ENCODE measurements at regions not wholly inside any gene's neighbourhood (a gene's known extent, or its start where the extent isn't known, plus 50 kb on each side); places are given as distances from the start of the nearest gene placed in this dataset.

DNA sequence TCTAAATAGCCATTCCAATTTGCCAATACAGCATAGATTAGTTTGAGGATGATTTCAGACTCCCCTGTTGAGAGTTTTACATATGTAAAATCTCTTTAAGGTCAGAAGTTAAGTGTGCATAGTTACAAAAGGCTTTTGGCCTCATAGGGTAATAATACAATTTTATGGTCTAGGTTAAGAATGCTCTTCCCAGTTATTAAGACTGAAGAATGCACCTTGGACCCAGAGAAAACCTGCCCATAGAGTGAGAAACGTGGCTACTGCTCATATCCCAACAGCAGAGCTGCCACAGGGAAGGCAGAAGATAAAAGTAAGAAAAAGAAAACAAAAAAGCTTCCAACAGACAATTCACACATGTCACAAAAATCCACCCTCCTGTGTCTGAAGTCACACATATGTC, 255.9 kb downstream of the LMO4 start:
- TF ChIP-seq POLR2A (IDR thresholded peaks at IDR 0.05; ENCODE audit: low read length): no peak
- TF ChIP-seq GATA1 (IDR thresholded peaks at IDR 0.05; ENCODE audit: low read depth, low read length): no peak

All from erythroblast (primary cell).